T-cell (primary cell): ENCODE measurements at regions not wholly inside any gene's neighbourhood (a gene's known extent, or its start where the extent isn't known, plus 50 kb on each side); places are given as distances from the start of the nearest gene placed in this dataset.

Experiments used
- ATAC-seq, 4 experiments: fragments of 200-7000 bp in 3 of 4; fragments of 150-1000 bp in 1 of 4; cut with Tn5 transposase; replicated peaks in 1 of 4; 1 replicate in 3 of 4; 2 replicates in 1 of 4; pipeline ENCODE4 v1.10.0; 2021; ENCODE audit warnings: moderate library complexity in 3 of 4, mild to moderate bottlenecking in 2 of 4, moderate number of reproducible peaks in 1 of 4
- CTCF ChIA-PET, 2 donors: fragments of 300-600 bp; sonication (Branson Sonifier 250); formaldehyde crosslinking; loops; one replicate each; lab custom pipeline; 2022; ENCODE audit warnings: antibody characterized with exemption in 2 of 2; lab: Charles Lee
- POLR2A ChIA-PET, 2 donors: fragments of 300-600 bp; sonication (Branson Sonifier 250); formaldehyde crosslinking; loops; one replicate each; lab custom pipeline; 2022; ENCODE audit warnings: antibody characterized with exemption in 2 of 2; lab: Charles Lee
- DNase-seq, 35 experiments: peaks; one replicate each; pipeline versions ENCODE4 v3.0.0 to v3.0.0-alpha.2; 2013 to 2023
- H3K27ac ChIP-seq: one replicate; pipeline ENCODE4 v1.5.1; 2013; ENCODE audit warnings: low read length
- H3K27me3 ChIP-seq, 2 experiments: replicated peaks in 1 of 2; 1 replicate in 1 of 2; 2 replicates in 1 of 2; pipeline versions ENCODE4 v1.6.1 to v1.7.0; 2013; ENCODE audit warnings: low read length in 1 of 2, mixed read lengths in 1 of 2; ENCODE audit not compliant: control insufficient read depth in 2 of 2, insufficient read depth in 2 of 2; ENCODE audit errors: extremely low read depth in 1 of 2
- H3K36me3 ChIP-seq, 2 donors: 1 replicate in 1 of 2; 2 replicates in 1 of 2; pipeline versions ENCODE4 v1.6.1 to v1.7.0; 2013; ENCODE audit warnings: low read length in 1 of 2; ENCODE audit not compliant: control insufficient read depth in 2 of 2, insufficient read depth in 1 of 2; ENCODE audit errors: extremely low read depth in 1 of 2
- H3K4me1 ChIP-seq, 2 experiments: 1 replicate in 1 of 2; 2 replicates in 1 of 2; pipeline versions ENCODE4 v1.6.1 to v1.7.0; 2013; ENCODE audit warnings: low read length in 2 of 2, mixed read lengths in 1 of 2; ENCODE audit not compliant: insufficient read depth in 2 of 2, control insufficient read depth in 1 of 2; ENCODE audit errors: extremely low read depth in 1 of 2
- H3K4me3 ChIP-seq, 2 donors: 1 replicate in 1 of 2; 2 replicates in 1 of 2; pipeline versions ENCODE4 v1.5.1 to v1.7.0; 2013; ENCODE audit warnings: mild to moderate bottlenecking in 2 of 2, low read length in 1 of 2, moderate library complexity in 1 of 2; ENCODE audit not compliant: control insufficient read depth in 1 of 2; ENCODE audit errors: extremely low read depth in 1 of 2
- H3K9me3 ChIP-seq: 2 replicates; pipeline ENCODE4 v1.7.0; 2013
- H3K27ac Mint-ChIP-seq, 2 donors: one replicate each; pipeline ENCODE4 v1.8.0; 2020 to 2021; ENCODE audit warnings: mild to moderate bottlenecking in 2 of 2, mixed read lengths in 2 of 2
- H3K27me3 Mint-ChIP-seq, 2 donors: one replicate each; pipeline ENCODE4 v1.8.0; 2021 to 2022; ENCODE audit warnings: mixed read lengths in 2 of 2
- H3K36me3 Mint-ChIP-seq: one replicate; pipeline ENCODE4 v1.8.0; 2021; ENCODE audit warnings: mixed read lengths
- H3K4me1 Mint-ChIP-seq, 3 donors: one replicate each; pipeline ENCODE4 v1.8.0; 2020 to 2022; ENCODE audit warnings: mixed read lengths in 3 of 3, mild to moderate bottlenecking in 1 of 3
- H3K4me3 Mint-ChIP-seq, 3 donors: one replicate each; pipeline ENCODE4 v1.8.0; 2020 to 2022; ENCODE audit warnings: mild to moderate bottlenecking in 3 of 3, mixed read lengths in 3 of 3, moderate library complexity in 3 of 3
- H3K9me3 Mint-ChIP-seq, 3 donors: one replicate each; pipeline ENCODE4 v1.8.0; 2020 to 2022; ENCODE audit warnings: mixed read lengths in 3 of 3
- WGBS: methylation state at CpG from one replicate; pipeline ENCODE4 v1.1.5; 2013; ENCODE audit warnings: missing lambda C conversion rate; ENCODE audit not compliant: insufficient coverage; 5-methylcytosine and 5-hydroxymethylcytosine counted together

- Mint-ChIP-seq H3K9me3 (peaks cover 0 to 8% (median 6%) of the 10 kb centered on the region in 3 donors), H3K27me3 (no peaks in the 10 kb centered on the region), H3K36me3 (no peaks in the 10 kb centered on the region), H3K4me3 (no peak overlapping the region), H3K4me1 (peaks cover 49 to 60% (median 56%) of the 10 kb centered on the region in 3 donors), H3K27ac (peak overlapping the region in 1 of 2 donors; percentile 8)
- POLR2A ChIA-PET = no interaction called here
- WGBS = 87% methylated on average over 5 of the region's 6 CpGs
- CTCF ChIA-PET = interaction anchor here in 1 of 2 donors (0.6 kb wide), 1 partner anchor 327 kb away, joined by 4 read pairs; no protein-coding TSS in a partner anchor
- no peaks in the 10 kb centered on the region for H3K36me3 ChIP-seq
- no peaks in the 10 kb centered on the region for H3K27me3 ChIP-seq
- DNase-seq (no peak), ATAC-seq (no peak)
- no peaks in the 10 kb centered on the region for H3K9me3 ChIP-seq
- peaks cover 42 to 65% of the 10 kb centered on the region in 2 experiments for H3K4me1 ChIP-seq
- no peak overlapping the region for H3K4me3 ChIP-seq
- no peak overlapping the region for H3K27ac ChIP-seq
These were observed 199.0 kb downstream of the PTEN start for GRCh38 chr10:88062385-88062784.

GRCh38 chr10:88062798-88063472 lies 199.5 kb downstream of the PTEN start:
- H3K36me3 Mint-ChIP-seq = no peaks in the 10 kb centered on the region
- Histone ChIP-seq H3K27me3 (no peaks in the 10 kb centered on the region), H3K27ac (no peak overlapping the region), H3K4me3 (no peak overlapping the region), H3K4me1 (peaks cover 47 to 71% of the 10 kb centered on the region in 2 experiments), H3K36me3 (no peaks in the 10 kb centered on the region), H3K9me3 (no peaks in the 10 kb centered on the region)
- H3K27me3 Mint-ChIP-seq = no peaks in the 10 kb centered on the region
- ChIA-PET CTCF (interaction anchor here (0.6 to 1.2 kb wide), 4 partner anchors 24 to 326 kb away, joined by 3 to 5 read pairs (median 4); no protein-coding TSS in a partner anchor), POLR2A (interaction anchor here in 1 of 2 donors (0.6 kb wide), 1 partner anchor 108 kb away, joined by 3 read pairs; no protein-coding TSS in a partner anchor)
- no CpG with 5 or more reads among the region's 4 CpGs for WGBS
- DNase-seq (no peak), ATAC-seq (no peak)
- H3K4me1 Mint-ChIP-seq = peaks cover 55 to 65% (median 62%) of the 10 kb centered on the region in 3 donors
- no peak overlapping the region for H3K4me3 Mint-ChIP-seq
- peaks cover 0 to 12% (median 6%) of the 10 kb centered on the region in 3 donors for H3K9me3 Mint-ChIP-seq
- no peak overlapping the region for H3K27ac Mint-ChIP-seq

GRCh38 chr10:88063861-88064557 lies 200.6 kb downstream of the PTEN start:
- peak overlapping the region in 1 of 3 donors; percentile 66 for H3K4me3 Mint-ChIP-seq
- CTCF ChIA-PET = interaction anchor here (1.2 kb wide), 2 partner anchors 27 kb away, joined by 3 to 5 read pairs; no protein-coding TSS in a partner anchor
- H3K36me3 Mint-ChIP-seq = no peaks in the 10 kb centered on the region
- peak overlapping the region; percentile 69 for H3K27ac ChIP-seq
- ATAC-seq = no peak
- no peaks in the 10 kb centered on the region for H3K27me3 ChIP-seq
- H3K36me3 ChIP-seq = no peaks in the 10 kb centered on the region
- WGBS = no CpG with 5 or more reads among the region's 4 CpGs
- peaks cover 50 to 81% of the 10 kb centered on the region in 2 experiments for H3K4me1 ChIP-seq
- H3K27ac Mint-ChIP-seq = peak overlapping the region; percentile 86 to 88
- POLR2A ChIA-PET = interaction anchor here in 1 of 2 donors (0.5 kb wide), 1 partner anchor 144 kb away, joined by 4 read pairs; no protein-coding TSS in a partner anchor
- H3K4me1 Mint-ChIP-seq = peaks cover 65 to 76% (median 73%) of the 10 kb centered on the region in 3 donors
- no peaks in the 10 kb centered on the region for H3K9me3 ChIP-seq
- H3K4me3 ChIP-seq = no peak overlapping the region
- DNase-seq = no peak
- H3K9me3 Mint-ChIP-seq = peaks cover 0 to 12% (median 6%) of the 10 kb centered on the region in 3 donors
- no peaks in the 10 kb centered on the region for H3K27me3 Mint-ChIP-seq

- POLR2A ChIA-PET = interaction anchor here (0.5 to 0.7 kb wide), 4 partner anchors 21 to 979 kb away, joined by 3 to 15 read pairs (median 10); no protein-coding TSS in a partner anchor
- Histone ChIP-seq H3K4me3 (no peak overlapping the region), H3K27ac (peak overlapping the region; percentile 69), H3K9me3 (no peaks in the 10 kb centered on the region), H3K36me3 (no peaks in the 10 kb centered on the region), H3K4me1 (peaks cover 50 to 86% of the 10 kb centered on the region in 2 experiments), H3K27me3 (no peaks in the 10 kb centered on the region)
- CTCF ChIA-PET = interaction anchor here in 1 of 2 donors (0.6 to 1.0 kb wide), 3 partner anchors 25 to 48 kb away, joined by 3 to 5 read pairs (median 3); no protein-coding TSS in a partner anchor
- DNase-seq (peak in 32 of 35 experiments; percentile 2 to 74 (median 36)), ATAC-seq (peak; percentile 79 to 95 (median 82))
- WGBS = 60% methylated on average over 3 of the region's 5 CpGs
- Mint-ChIP-seq H3K27ac (peak overlapping the region; percentile 86 to 88), H3K9me3 (peaks cover 0 to 12% (median 6%) of the 10 kb centered on the region in 3 donors), H3K4me3 (peak overlapping the region in 1 of 3 donors; percentile 66), H3K27me3 (no peaks in the 10 kb centered on the region), H3K4me1 (peaks cover 72 to 83% (median 80%) of the 10 kb centered on the region in 3 donors), H3K36me3 (no peaks in the 10 kb centered on the region)
These were observed 201.4 kb downstream of the PTEN start for GRCh38 chr10:88064608-88065382.

- ATAC-seq = peak in 1 of 4 experiments; percentile 11
- DNase-seq = no peak
- POLR2A ChIA-PET = interaction anchor here (0.5 to 0.7 kb wide), 3 partner anchors 22 to 322 kb away, joined by 6 to 16 read pairs (median 15); no protein-coding TSS in a partner anchor
- Mint-ChIP-seq H3K4me3 (peak overlapping the region in 1 of 3 donors; percentile 66), H3K9me3 (peaks cover 0 to 9% (median 5%) of the 10 kb centered on the region in 3 donors), H3K36me3 (no peaks in the 10 kb centered on the region), H3K4me1 (peaks cover 77 to 85% (median 77%) of the 10 kb centered on the region in 3 donors), H3K27me3 (no peaks in the 10 kb centered on the region), H3K27ac (peak overlapping the region; percentile 86 to 88)
- no CpG with 5 or more reads among the region's 5 CpGs for WGBS
- H3K27ac ChIP-seq = peak overlapping the region; percentile 69
- H3K4me3 ChIP-seq = no peak overlapping the region
- H3K36me3 ChIP-seq = no peaks in the 10 kb centered on the region
- no peaks in the 10 kb centered on the region for H3K27me3 ChIP-seq
- H3K9me3 ChIP-seq = no peaks in the 10 kb centered on the region
- peaks cover 50 to 83% of the 10 kb centered on the region in 2 experiments for H3K4me1 ChIP-seq
- CTCF ChIA-PET = interaction anchor here (0.6 to 1.0 kb wide), 5 partner anchors 24 to 869 kb away, joined by 3 to 5 read pairs (median 3); no protein-coding TSS in a partner anchor
These were observed 202.1 kb downstream of the PTEN start for GRCh38 chr10:88065383-88066049.
